ENCODE measurements at regions not wholly inside any gene's neighbourhood (a gene's known extent, or its start where the extent isn't known, plus 50 kb on each side); places are given as distances from the start of the nearest gene placed in this dataset.

DNA sequence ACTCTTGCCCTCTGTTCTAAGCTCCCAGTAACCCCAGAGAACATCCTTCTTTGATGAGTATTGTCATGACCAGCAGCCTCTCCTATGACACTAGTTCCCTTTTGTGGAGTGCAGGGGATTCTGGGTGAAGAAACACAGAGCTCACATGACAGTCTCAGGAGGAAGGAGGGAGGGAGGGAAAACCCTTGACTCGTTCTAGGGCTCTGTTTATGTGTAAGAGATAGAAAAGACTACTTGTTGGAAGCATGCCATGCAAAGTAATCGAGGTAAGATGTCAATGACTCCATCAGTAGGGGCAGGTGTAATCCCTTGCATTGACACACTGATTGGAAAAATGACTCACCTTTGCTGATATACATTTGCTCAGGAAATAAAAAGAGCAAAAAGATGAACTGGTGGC lies 190.2 kb upstream of the ELL2 start:
- Mint-ChIP-seq H3K27ac (no peak overlapping the region), H3K4me3 (no peak overlapping the region)
- CTCF ChIA-PET (ENCODE audit: partially characterized antibody): no interaction called here

DNA sequence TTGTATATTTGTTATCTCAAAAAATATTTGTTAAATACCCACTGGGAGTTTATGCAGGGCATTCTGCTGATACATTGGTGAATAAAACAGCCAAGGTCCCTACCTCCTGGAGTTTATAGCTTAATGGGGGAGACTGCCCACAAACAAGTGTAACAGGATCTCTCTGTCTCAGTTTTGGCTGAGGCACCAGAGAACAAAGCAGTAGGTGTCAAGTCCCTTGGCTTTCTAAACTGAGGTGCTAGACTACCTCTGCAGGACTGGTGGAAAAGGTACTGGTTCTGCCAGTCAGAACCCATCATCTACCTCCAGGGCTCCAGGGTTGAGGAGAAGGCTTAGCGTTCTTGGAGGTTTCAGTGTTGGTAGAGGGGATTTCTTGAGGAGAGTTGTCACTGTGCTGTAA lies 188.4 kb upstream of the ELL2 start:
- H3K4me3 ChIP-seq (ENCODE audit: low read length in 2 of 2): no peak overlapping the region
- H3K4me1 Mint-ChIP-seq: no peaks in the 10 kb centered on the region
- intact Hi-C loops (cut with micrococcal nuclease): no loop called here
- H3K4me3 Mint-ChIP-seq: no peak overlapping the region
- POLR2A ChIA-PET (ENCODE audit: partially characterized antibody): no interaction called here
- H3K4me1 ChIP-seq (ENCODE audit: insufficient read depth, low read length): no peaks in the 10 kb centered on the region
- H3K9me3 ChIP-seq (ENCODE audit: control insufficient read depth in 1 of 2, low read length in 2 of 2): no peaks in the 10 kb centered on the region
- H3K27ac Mint-ChIP-seq: no peak overlapping the region
- H3K27me3 Mint-ChIP-seq: peaks cover 1 to 3% of the 10 kb centered on the region in 2 donors
- H3K9me3 Mint-ChIP-seq: peaks cover 0 to 1% (median 0%) of the 10 kb centered on the region in 8 donors
- no peaks in the 10 kb centered on the region for H3K36me3 Mint-ChIP-seq
- DNase-seq: no peak
- no peaks in the 10 kb centered on the region for H3K27me3 ChIP-seq (ENCODE audit: insufficient read depth, low read length)
- no peaks in the 10 kb centered on the region for H3K36me3 ChIP-seq (ENCODE audit: insufficient read depth, low read length)
- no peak overlapping the region for H3K27ac ChIP-seq (ENCODE audit: low read depth, low read length)
- CTCF ChIA-PET (ENCODE audit: partially characterized antibody): no interaction called here

More for the DNA sequence above, 190.2 kb upstream of the ELL2 start:
- DNase-seq: no peak
- no peak overlapping the region for H3K4me3 ChIP-seq (ENCODE audit: low read length in 2 of 2)
- no peaks in the 10 kb centered on the region for H3K4me1 ChIP-seq (ENCODE audit: insufficient read depth, low read length)
- intact Hi-C loops (cut with micrococcal nuclease): no loop called here
- Mint-ChIP-seq H3K27me3 (peaks cover 1 to 3% of the 10 kb centered on the region in 2 donors), H3K36me3 (no peaks in the 10 kb centered on the region), H3K9me3 (peaks cover 0 to 1% (median 0%) of the 10 kb centered on the region in 8 donors), H3K4me1 (no peaks in the 10 kb centered on the region)
- H3K27ac ChIP-seq (ENCODE audit: low read depth, low read length): no peak overlapping the region
- no peaks in the 10 kb centered on the region for H3K27me3 ChIP-seq (ENCODE audit: insufficient read depth, low read length)
- H3K36me3 ChIP-seq (ENCODE audit: insufficient read depth, low read length): no peaks in the 10 kb centered on the region
- POLR2A ChIA-PET (ENCODE audit: partially characterized antibody): no interaction called here
- no peaks in the 10 kb centered on the region for H3K9me3 ChIP-seq (ENCODE audit: control insufficient read depth in 1 of 2, low read length in 2 of 2)

DNA sequence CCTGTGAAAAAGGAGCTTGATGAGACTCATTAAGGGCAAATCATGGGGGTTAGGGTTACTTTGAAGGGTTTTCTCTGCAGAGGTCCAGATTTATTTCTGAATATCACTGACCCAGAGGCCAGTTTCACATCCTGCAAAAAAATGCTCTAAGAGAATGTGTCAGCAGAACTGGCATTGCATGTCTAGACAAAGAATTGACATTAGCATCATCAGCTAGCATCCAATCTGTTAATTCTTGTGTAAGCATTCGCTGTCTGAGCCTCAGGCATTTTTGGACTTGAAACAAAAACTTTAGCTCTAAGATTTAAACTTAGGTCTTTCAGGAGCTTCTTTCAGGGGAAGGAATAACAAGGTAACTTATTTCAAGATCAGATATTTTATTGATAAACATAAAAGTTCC lies 187.9 kb upstream of the ELL2 start:
- intact Hi-C loops (cut with micrococcal nuclease): no loop called here
- Mint-ChIP-seq H3K27me3 (peaks cover 1 to 3% of the 10 kb centered on the region in 2 donors), H3K36me3 (no peaks in the 10 kb centered on the region), H3K4me3 (no peak overlapping the region), H3K4me1 (no peaks in the 10 kb centered on the region), H3K27ac (no peak overlapping the region), H3K9me3 (peaks cover 0 to 1% (median 0%) of the 10 kb centered on the region in 8 donors)
- CTCF ChIA-PET (ENCODE audit: partially characterized antibody): no interaction called here
- H3K27ac ChIP-seq (ENCODE audit: low read depth, low read length): no peak overlapping the region
- no peaks in the 10 kb centered on the region for H3K4me1 ChIP-seq (ENCODE audit: insufficient read depth, low read length)
- no peak for DNase-seq
- POLR2A ChIA-PET (ENCODE audit: partially characterized antibody): no interaction called here
- no peaks in the 10 kb centered on the region for H3K27me3 ChIP-seq (ENCODE audit: insufficient read depth, low read length)
- H3K9me3 ChIP-seq (ENCODE audit: control insufficient read depth in 1 of 2, low read length in 2 of 2): no peaks in the 10 kb centered on the region
- H3K4me3 ChIP-seq (ENCODE audit: low read length in 2 of 2): no peak overlapping the region
- H3K36me3 ChIP-seq (ENCODE audit: insufficient read depth, low read length): no peaks in the 10 kb centered on the region

DNA sequence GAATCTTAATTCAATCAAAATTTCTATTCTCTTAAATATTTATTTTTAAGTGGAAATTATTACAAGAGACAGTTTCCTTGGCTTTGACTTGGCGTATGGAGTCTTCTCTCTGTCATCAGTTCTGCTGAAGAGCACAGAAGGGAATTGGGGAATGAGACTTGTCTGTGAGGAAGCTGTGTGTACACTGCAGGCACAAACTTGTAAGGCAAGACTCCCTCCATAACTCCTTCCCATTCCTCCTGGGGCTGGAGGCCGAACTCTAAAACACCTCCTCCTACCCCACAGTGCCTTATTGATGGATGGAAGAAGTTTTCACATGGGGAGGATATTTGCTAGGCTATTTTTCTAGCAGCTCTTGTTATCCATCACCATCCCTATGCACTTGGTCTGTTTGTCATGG lies 187.4 kb upstream of the ELL2 start:
- CTCF ChIA-PET (ENCODE audit: partially characterized antibody): no interaction called here
- no peaks in the 10 kb centered on the region for H3K4me1 Mint-ChIP-seq

GRCh38 chr5:96148376-96148775 lies 186.7 kb upstream of the ELL2 start:
- H3K9me3 Mint-ChIP-seq: peaks cover 0 to 1% (median 0%) of the 10 kb centered on the region in 8 donors
- no peaks in the 10 kb centered on the region for H3K4me1 Mint-ChIP-seq
- Histone ChIP-seq H3K4me1 (ENCODE audit: insufficient read depth, low read length) (no peaks in the 10 kb centered on the region), H3K27ac (ENCODE audit: low read depth, low read length) (no peak overlapping the region), H3K27me3 (ENCODE audit: insufficient read depth, low read length) (no peaks in the 10 kb centered on the region), H3K4me3 (ENCODE audit: low read length in 2 of 2) (no peak overlapping the region), H3K36me3 (ENCODE audit: insufficient read depth, low read length) (no peaks in the 10 kb centered on the region), H3K9me3 (ENCODE audit: control insufficient read depth in 1 of 2, low read length in 2 of 2) (no peaks in the 10 kb centered on the region)
- intact Hi-C loops (cut with micrococcal nuclease): no loop called here
- ChIA-PET CTCF (ENCODE audit: partially characterized antibody) (no interaction called here), POLR2A (ENCODE audit: partially characterized antibody) (no interaction called here)
- peaks cover 1 to 3% of the 10 kb centered on the region in 2 donors for H3K27me3 Mint-ChIP-seq
- no peak for DNase-seq
- no peaks in the 10 kb centered on the region for H3K36me3 Mint-ChIP-seq
- H3K4me3 Mint-ChIP-seq: no peak overlapping the region
- no peak overlapping the region for H3K27ac Mint-ChIP-seq

More for the DNA sequence above, 187.4 kb upstream of the ELL2 start:
- no peak overlapping the region for H3K4me3 Mint-ChIP-seq
- no peak overlapping the region for H3K27ac ChIP-seq (ENCODE audit: low read depth, low read length)
- H3K36me3 ChIP-seq (ENCODE audit: insufficient read depth, low read length): no peaks in the 10 kb centered on the region
- H3K27me3 ChIP-seq (ENCODE audit: insufficient read depth, low read length): no peaks in the 10 kb centered on the region
- H3K27ac Mint-ChIP-seq: no peak overlapping the region
- peaks cover 0 to 1% (median 0%) of the 10 kb centered on the region in 8 donors for H3K9me3 Mint-ChIP-seq
- intact Hi-C loops (cut with micrococcal nuclease): no loop called here
- no peaks in the 10 kb centered on the region for H3K36me3 Mint-ChIP-seq
- no peak overlapping the region for H3K4me3 ChIP-seq (ENCODE audit: low read length in 2 of 2)
- no peak for DNase-seq
- H3K9me3 ChIP-seq (ENCODE audit: control insufficient read depth in 1 of 2, low read length in 2 of 2): no peaks in the 10 kb centered on the region
- POLR2A ChIA-PET (ENCODE audit: partially characterized antibody): no interaction called here
- peaks cover 1 to 3% of the 10 kb centered on the region in 2 donors for H3K27me3 Mint-ChIP-seq
- H3K4me1 ChIP-seq (ENCODE audit: insufficient read depth, low read length): no peaks in the 10 kb centered on the region

DNA sequence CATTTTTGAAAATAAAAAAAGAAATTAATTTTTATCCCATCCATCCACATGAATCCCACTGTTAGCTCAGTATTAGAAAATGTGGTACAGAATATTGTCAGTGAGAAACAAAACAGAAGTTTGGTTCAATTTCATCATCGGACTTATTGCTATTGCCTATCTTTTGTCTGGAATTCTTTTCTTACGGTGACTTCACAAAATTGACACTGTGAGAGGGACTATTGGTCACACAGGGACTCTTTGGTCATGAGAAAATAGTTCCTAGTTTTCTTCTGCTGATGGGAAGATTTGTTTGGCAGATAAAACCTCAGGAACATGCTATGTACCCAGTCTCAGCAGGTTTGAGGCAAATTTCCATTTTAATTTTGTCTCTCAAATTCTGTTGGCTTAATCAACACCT lies 186.2 kb upstream of the ELL2 start:
- Mint-ChIP-seq H3K27me3 (peaks cover 0 to 3% of the 10 kb centered on the region in 2 donors), H3K4me3 (no peak overlapping the region), H3K36me3 (no peaks in the 10 kb centered on the region), H3K27ac (no peak overlapping the region), H3K4me1 (no peaks in the 10 kb centered on the region), H3K9me3 (peaks cover 0 to 1% (median 0%) of the 10 kb centered on the region in 8 donors)
- Histone ChIP-seq H3K27ac (ENCODE audit: low read depth, low read length) (no peak overlapping the region), H3K9me3 (ENCODE audit: control insufficient read depth in 1 of 2, low read length in 2 of 2) (no peaks in the 10 kb centered on the region), H3K27me3 (ENCODE audit: insufficient read depth, low read length) (no peaks in the 10 kb centered on the region), H3K36me3 (ENCODE audit: insufficient read depth, low read length) (no peaks in the 10 kb centered on the region), H3K4me3 (ENCODE audit: low read length in 2 of 2) (no peak overlapping the region), H3K4me1 (ENCODE audit: insufficient read depth, low read length) (no peaks in the 10 kb centered on the region)
- POLR2A ChIA-PET (ENCODE audit: partially characterized antibody): no interaction called here
- CTCF ChIA-PET (ENCODE audit: partially characterized antibody): no interaction called here
- intact Hi-C loops (cut with micrococcal nuclease): no loop called here
- no peak for DNase-seq

DNA sequence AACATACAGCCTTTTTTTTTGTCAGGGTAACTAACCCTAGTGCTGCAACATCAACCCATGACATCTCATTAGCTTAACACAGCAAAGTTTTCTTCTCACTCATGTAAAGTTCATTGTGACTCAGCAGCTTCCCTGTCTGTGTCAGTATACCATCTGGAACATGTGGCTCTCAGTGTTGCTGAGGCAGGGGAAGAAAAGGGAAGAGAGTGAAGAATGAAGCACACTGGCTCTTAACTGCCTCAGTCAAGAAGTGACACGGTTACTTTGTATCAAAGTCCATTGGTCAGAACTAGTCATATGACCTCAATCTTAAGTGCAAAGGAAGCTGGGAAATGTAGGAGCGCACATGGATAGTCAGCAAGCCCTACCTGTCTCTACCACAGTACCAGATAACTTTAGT lies 185.0 kb upstream of the ELL2 start:
- Mint-ChIP-seq H3K27ac (no peak overlapping the region), H3K27me3 (peaks cover 0 to 3% of the 10 kb centered on the region in 2 donors), H3K9me3 (peaks cover 0 to 1% (median 0%) of the 10 kb centered on the region in 8 donors), H3K36me3 (no peaks in the 10 kb centered on the region), H3K4me3 (no peak overlapping the region), H3K4me1 (no peaks in the 10 kb centered on the region)
- Histone ChIP-seq H3K9me3 (ENCODE audit: control insufficient read depth in 1 of 2, low read length in 2 of 2) (no peaks in the 10 kb centered on the region), H3K27me3 (ENCODE audit: insufficient read depth, low read length) (no peaks in the 10 kb centered on the region), H3K36me3 (ENCODE audit: insufficient read depth, low read length) (no peaks in the 10 kb centered on the region), H3K4me3 (ENCODE audit: low read length in 2 of 2) (no peak overlapping the region), H3K27ac (ENCODE audit: low read depth, low read length) (no peak overlapping the region), H3K4me1 (ENCODE audit: insufficient read depth, low read length) (no peaks in the 10 kb centered on the region)
- DNase-seq: no peak
- intact Hi-C loops (cut with micrococcal nuclease): no loop called here
- ChIA-PET CTCF (ENCODE audit: partially characterized antibody) (no interaction called here), POLR2A (ENCODE audit: partially characterized antibody) (no interaction called here)

DNA sequence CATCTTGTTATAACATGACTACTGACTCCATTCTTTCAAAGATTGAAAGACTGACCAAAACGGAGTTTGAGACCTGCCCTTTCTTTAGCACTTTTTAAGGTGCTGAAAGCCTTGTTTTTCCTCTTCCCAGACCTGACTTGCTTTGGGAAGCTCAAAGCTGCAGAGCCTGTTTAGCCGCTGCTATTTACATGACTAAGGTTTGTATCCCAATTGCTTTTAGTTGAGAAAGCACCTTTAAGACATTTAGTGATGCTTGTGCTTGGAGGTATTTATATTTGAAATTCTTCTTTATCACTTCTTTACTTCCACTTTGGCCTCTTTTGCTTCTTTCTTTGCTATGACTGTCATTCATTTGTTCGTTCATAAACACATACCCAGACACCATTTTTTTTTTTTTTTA lies 182.6 kb upstream of the ELL2 start:
- Mint-ChIP-seq H3K27me3 (peaks cover 3 to 7% of the 10 kb centered on the region in 2 donors), H3K27ac (no peak overlapping the region)

More for the DNA sequence above, 182.6 kb upstream of the ELL2 start:
- no peak overlapping the region for H3K4me3 ChIP-seq (ENCODE audit: low read length in 2 of 2)
- POLR2A ChIA-PET (ENCODE audit: partially characterized antibody): no interaction called here
- no peak overlapping the region for H3K27ac ChIP-seq (ENCODE audit: low read depth, low read length)
- DNase-seq: no peak
- Mint-ChIP-seq H3K9me3 (peaks cover 0 to 1% (median 0%) of the 10 kb centered on the region in 8 donors), H3K36me3 (no peaks in the 10 kb centered on the region), H3K4me3 (no peak overlapping the region), H3K4me1 (no peaks in the 10 kb centered on the region)
- no peaks in the 10 kb centered on the region for H3K27me3 ChIP-seq (ENCODE audit: insufficient read depth, low read length)
- no peaks in the 10 kb centered on the region for H3K4me1 ChIP-seq (ENCODE audit: insufficient read depth, low read length)
- intact Hi-C loops (cut with micrococcal nuclease): no loop called here
- H3K36me3 ChIP-seq (ENCODE audit: insufficient read depth, low read length): no peaks in the 10 kb centered on the region
- CTCF ChIA-PET (ENCODE audit: partially characterized antibody): no interaction called here
- H3K9me3 ChIP-seq (ENCODE audit: control insufficient read depth in 1 of 2, low read length in 2 of 2): no peaks in the 10 kb centered on the region
